ENCODE measurements at regions not wholly inside any gene's neighbourhood (a gene's known extent, or its start where the extent isn't known, plus 50 kb on each side); places are given as distances from the start of the nearest gene placed in this dataset.

- Histone ChIP-seq H3K27me3 (ENCODE audit: control insufficient read depth, insufficient read depth, low read length) (no peaks in the 10 kb centered on the region), H3K9me3 (ENCODE audit: control insufficient read depth, insufficient read depth, low read depth, low read length) (no peaks in the 10 kb centered on the region), H3K27ac (ENCODE audit: low read length) (no peak overlapping the region), H3K4me1 (ENCODE audit: control insufficient read depth, insufficient read depth, low read length) (no peaks in the 10 kb centered on the region), H3K36me3 (ENCODE audit: control insufficient read depth, insufficient read depth, low read length) (no peaks in the 10 kb centered on the region), H3K4me3 (ENCODE audit: low read depth in 2 of 2, low read length in 2 of 2) (no peak overlapping the region)
- CTCF ChIA-PET = no interaction called here
- in situ Hi-C loops (cut with HindIII; ENCODE audit: low pct_unique_long_range_greater_than_20kb, low sequenced_read_pairs) = no loop called here
- TF ChIP-seq CTCF (IDR thresholded peaks at IDR 0.05) (no peak), REST (IDR thresholded peaks at IDR 0.05; ENCODE audit: insufficient read depth in 1 of 2, low read depth in 2 of 2, low read length in 1 of 2) (no peak), TCF7L2 (IDR thresholded peaks at IDR 0.05; ENCODE audit: low read depth, low read length) (no peak), SIN3A (IDR thresholded peaks at IDR 0.05; ENCODE audit: borderline replicate concordance, insufficient read depth, low read depth, low read length) (no peak)
- ATAC-seq (no peak), DNase-seq (ENCODE audit: low read depth, low spot score) (no peak)
- POLR2A ChIA-PET = no interaction called here
- no TSS peak for BruUV-seq (replicated peaks)
- intact Hi-C loops (cut with micrococcal nuclease; ENCODE audit: unreplicated experiment) = no loop called here
Observed at GRCh38 chr2:226559536-226559935, 240.1 kb downstream of the IRS1 start.

GRCh38 chr2:226558418-226558817 lies 241.2 kb downstream of the IRS1 start:
- H3K36me3 ChIP-seq (ENCODE audit: control insufficient read depth, insufficient read depth, low read length) = no peaks in the 10 kb centered on the region
- ATAC-seq = no peak
- ChIA-PET CTCF (no interaction called here), POLR2A (no interaction called here)
- no peaks in the 10 kb centered on the region for H3K27me3 ChIP-seq (ENCODE audit: control insufficient read depth, insufficient read depth, low read length)
- H3K9me3 ChIP-seq (ENCODE audit: control insufficient read depth, insufficient read depth, low read depth, low read length) = no peaks in the 10 kb centered on the region
- TF ChIP-seq SIN3A (IDR thresholded peaks at IDR 0.05; ENCODE audit: borderline replicate concordance, insufficient read depth, low read depth, low read length) (no peak), TCF7L2 (IDR thresholded peaks at IDR 0.05; ENCODE audit: low read depth, low read length) (no peak), REST (IDR thresholded peaks at IDR 0.05; ENCODE audit: insufficient read depth in 1 of 2, low read depth in 2 of 2, low read length in 1 of 2) (no peak), POLR2AphosphoS5 (IDR thresholded peaks at IDR 0.05; ENCODE audit: low read depth, low read length) (no peak), CTCF (IDR thresholded peaks at IDR 0.05) (no peak)
- intact Hi-C loops (cut with micrococcal nuclease; ENCODE audit: unreplicated experiment) (no loop called here), in situ Hi-C loops (cut with HindIII; ENCODE audit: low pct_unique_long_range_greater_than_20kb, low sequenced_read_pairs) (no loop called here)
- H3K4me1 ChIP-seq (ENCODE audit: control insufficient read depth, insufficient read depth, low read length) = no peaks in the 10 kb centered on the region
- H3K27ac ChIP-seq (ENCODE audit: low read length) = no peak overlapping the region
- no TSS peak for BruUV-seq (replicated peaks)
- DNase-seq (ENCODE audit: low read depth, low spot score) = no peak
- H3K4me3 ChIP-seq (ENCODE audit: low read depth in 2 of 2, low read length in 2 of 2) = no peak overlapping the region

Measured in Panc1 (cell line).